Astrocyte (in vitro differentiated cells and primary cell): ENCODE measurements at regions not wholly inside any gene's neighbourhood (a gene's known extent, or its start where the extent isn't known, plus 50 kb on each side); places are given as distances from the start of the nearest gene placed in this dataset.

Source experiments
- CTCF ChIP-seq: IDR thresholded peaks from 2 replicates; pipeline ENCODE4 v1.5.1; 2011; ENCODE audit warnings: low read depth, mild to moderate bottlenecking, inconsistent platforms, low read length, moderate library complexity; ENCODE audit not compliant: insufficient read depth
- EZH2 ChIP-seq: IDR thresholded peaks from 2 replicates; pipeline ENCODE4 v1.6.1; 2012; ENCODE audit warnings: mild to moderate bottlenecking, low read length, inconsistent platforms; ENCODE audit not compliant: insufficient read depth

DNA sequence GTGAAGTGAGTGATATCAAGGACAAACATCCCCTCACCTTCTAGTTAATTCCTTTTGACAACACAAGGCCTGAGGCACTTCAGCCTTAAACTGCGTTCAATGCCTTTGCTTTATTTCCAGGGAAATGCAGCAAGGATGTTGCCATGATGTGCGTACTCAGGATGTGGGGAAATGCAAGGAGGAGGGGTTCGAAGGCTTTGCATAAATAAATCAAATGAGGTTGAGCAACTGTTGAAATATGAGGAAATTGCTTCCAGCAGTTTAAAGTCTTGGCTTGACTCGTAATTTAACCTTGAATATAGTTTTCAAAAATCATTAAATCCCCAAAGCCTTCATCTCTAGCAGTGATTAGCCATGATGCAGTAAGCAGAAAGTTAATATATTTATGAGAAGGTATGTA, 81.8 kb upstream of the CCL2 start:
- no peak for TF ChIP-seq CTCF
- no peak for TF ChIP-seq EZH2
